ENCODE measurements at regions not wholly inside any gene's neighbourhood (a gene's known extent, or its start where the extent isn't known, plus 50 kb on each side); places are given as distances from the start of the nearest gene placed in this dataset.

DNA sequence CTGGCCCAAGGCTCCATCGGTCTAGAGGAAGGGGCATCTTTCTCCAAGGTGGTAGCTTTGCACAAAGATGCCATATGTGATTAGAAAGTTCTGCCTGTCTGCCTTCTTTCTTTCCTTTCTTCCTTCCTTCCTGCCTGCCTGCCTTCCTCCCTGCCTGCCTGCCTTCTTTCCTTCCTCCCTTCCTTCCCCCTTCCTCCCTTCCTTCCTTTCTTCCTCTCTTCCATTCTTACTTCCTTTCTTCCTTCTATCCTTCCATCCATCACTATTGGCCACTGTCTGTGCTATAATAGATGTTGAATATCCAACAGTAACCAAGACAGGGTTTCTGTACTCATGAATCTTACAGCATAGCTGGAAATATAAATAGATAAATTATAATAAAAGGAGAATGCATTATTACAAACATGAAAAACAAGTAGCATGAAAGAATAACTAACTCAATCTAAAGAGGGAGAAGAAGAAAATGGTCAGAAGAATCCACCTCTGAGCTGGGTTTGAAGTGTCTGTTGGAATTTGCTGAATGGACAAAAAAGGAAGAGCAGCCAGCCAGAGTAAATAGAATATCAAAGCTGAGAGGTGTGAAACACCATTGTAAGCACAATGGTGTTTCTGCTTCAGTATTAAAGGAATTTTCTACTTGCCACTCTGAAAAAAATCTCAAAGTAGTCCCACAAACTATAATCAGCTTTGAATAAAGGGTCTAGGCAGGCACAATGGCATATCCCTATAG is 250.6 kb upstream of the NR5A2 start:
- ATAC-seq (ENCODE audit: insufficient read depth, low FRiP score), result no peak
- no peak for TF ChIP-seq CTCF (IDR thresholded peaks at IDR 0.05; ENCODE audit: control extremely low read depth, extremely low read depth)
- Histone ChIP-seq H3K9me3 (ENCODE audit: control insufficient read depth in 4 of 4, insufficient read depth in 3 of 4, low read length in 3 of 4) (no peaks in the 10 kb centered on the region), H3K27me3 (ENCODE audit: control insufficient read depth in 3 of 3, insufficient read depth in 3 of 3, low read length in 2 of 3) (no peaks in the 10 kb centered on the region), H3K27ac (ENCODE audit: low read depth in 1 of 2, low read length in 1 of 2) (no peak overlapping the region), H3K4me3 (no peak overlapping the region), H3K4me1 (ENCODE audit: control insufficient read depth in 5 of 5, insufficient read depth in 5 of 5, low read length in 5 of 5) (no peaks in the 10 kb centered on the region), H3K36me3 (ENCODE audit: control insufficient read depth in 4 of 4, insufficient read depth in 4 of 4, low read length in 4 of 4) (no peaks in the 10 kb centered on the region), H3K9ac (ENCODE audit: insufficient read depth in 1 of 2, low read length in 2 of 2) (no peak overlapping the region)
- peak in 1 of 3 donors; percentile 6 for DNase-seq
- WGBS, 2 donors, result 100% methylated on average over 1 of the region's 1 CpG

- Histone ChIP-seq H3K9me3 (ENCODE audit: control insufficient read depth in 4 of 4, insufficient read depth in 3 of 4, low read length in 3 of 4) (no peaks in the 10 kb centered on the region), H3K4me1 (ENCODE audit: control insufficient read depth in 5 of 5, insufficient read depth in 5 of 5, low read length in 5 of 5) (no peaks in the 10 kb centered on the region), H3K27me3 (ENCODE audit: control insufficient read depth in 3 of 3, insufficient read depth in 3 of 3, low read length in 2 of 3) (no peaks in the 10 kb centered on the region), H3K4me3 (no peak overlapping the region), H3K9ac (ENCODE audit: insufficient read depth in 1 of 2, low read length in 2 of 2) (no peak overlapping the region), H3K27ac (ENCODE audit: low read depth in 1 of 2, low read length in 1 of 2) (no peak overlapping the region), H3K36me3 (ENCODE audit: control insufficient read depth in 4 of 4, insufficient read depth in 4 of 4, low read length in 4 of 4) (no peaks in the 10 kb centered on the region)
- WGBS, 2 donors, result 77 to 87% methylated on average over 3 of the region's 3 CpGs
- TF ChIP-seq CTCF (IDR thresholded peaks at IDR 0.05; ENCODE audit: control extremely low read depth, extremely low read depth), result no peak
- DNase-seq (no peak), ATAC-seq (ENCODE audit: insufficient read depth, low FRiP score) (no peak)
Measured at GRCh38 chr1:199778324-199778955, 249.1 kb upstream of the NR5A2 start.

GRCh38 chr1:199780091-199780490 is 247.4 kb upstream of the NR5A2 start:
- no peak overlapping the region for H3K27ac ChIP-seq (ENCODE audit: low read depth in 1 of 2, low read length in 1 of 2)
- 92 to 96% methylated on average over 5 of the region's 5 CpGs for WGBS, 2 donors
- no peaks in the 10 kb centered on the region for H3K36me3 ChIP-seq (ENCODE audit: control insufficient read depth in 4 of 4, insufficient read depth in 4 of 4, low read length in 4 of 4)
- DNase-seq (no peak), ATAC-seq (ENCODE audit: insufficient read depth, low FRiP score) (no peak)
- H3K9me3 ChIP-seq (ENCODE audit: control insufficient read depth in 4 of 4, insufficient read depth in 3 of 4, low read length in 3 of 4), result no peaks in the 10 kb centered on the region
- H3K27me3 ChIP-seq (ENCODE audit: control insufficient read depth in 3 of 3, insufficient read depth in 3 of 3, low read length in 2 of 3), result no peaks in the 10 kb centered on the region
- H3K4me1 ChIP-seq (ENCODE audit: control insufficient read depth in 5 of 5, insufficient read depth in 5 of 5, low read length in 5 of 5), result no peaks in the 10 kb centered on the region
- no peak overlapping the region for H3K9ac ChIP-seq (ENCODE audit: insufficient read depth in 1 of 2, low read length in 2 of 2)
- H3K4me3 ChIP-seq, result no peak overlapping the region
- no peak for TF ChIP-seq CTCF (IDR thresholded peaks at IDR 0.05; ENCODE audit: control extremely low read depth, extremely low read depth)

All from lung (tissue), 11 donors.